Ureter (tissue), 1 donor: ENCODE measurements at regions not wholly inside any gene's neighbourhood (a gene's known extent, or its start where the extent isn't known, plus 50 kb on each side); places are given as distances from the start of the nearest gene placed in this dataset.

ENCODE experiments used
- DNase-seq: peaks from one replicate; pipeline ENCODE4 v3.0.0-alpha.2; 2020; ENCODE audit warnings: low spot score
- donor health status: DM: yes; HTN: yes; CAD: no.

- no peak for DNase-seq
Observed at GRCh38 chr1:82893712-82894470, 1093.2 kb downstream of the ADGRL2 start.

- DNase-seq, result no peak
Observed at GRCh38 chr1:82880506-82880905, 1079.8 kb downstream of the ADGRL2 start.

- no peak for DNase-seq
Observed at GRCh38 chr1:82879701-82880305, 1079.1 kb downstream of the ADGRL2 start.

GRCh38 chr1:82875170-82875569 is 1074.4 kb downstream of the ADGRL2 start:
- no peak for DNase-seq

- DNase-seq, result no peak
Observed at GRCh38 chr1:82874041-82874440, 1073.3 kb downstream of the ADGRL2 start.

GRCh38 chr1:82870332-82870731 is 1069.6 kb downstream of the ADGRL2 start:
- DNase-seq, result no peak

GRCh38 chr1:82867781-82868180 is 1067.0 kb downstream of the ADGRL2 start:
- no peak for DNase-seq

- DNase-seq, result no peak
Observed at GRCh38 chr1:82861749-82862148, 1061.0 kb downstream of the ADGRL2 start.

- no peak for DNase-seq
Observed at GRCh38 chr1:82858031-82858430, 1057.3 kb downstream of the ADGRL2 start.

- no peak for DNase-seq
Observed at GRCh38 chr1:82849460-82849859, 1048.7 kb downstream of the ADGRL2 start.

- no peak for DNase-seq
Observed at GRCh38 chr1:82848043-82848442, 1047.3 kb downstream of the ADGRL2 start.

GRCh38 chr1:82845866-82846265 is 1045.1 kb downstream of the ADGRL2 start:
- no peak for DNase-seq

- no peak for DNase-seq
Observed at GRCh38 chr1:82844911-82845827, 1044.4 kb downstream of the ADGRL2 start.

- DNase-seq, result no peak
Observed at GRCh38 chr1:82844447-82844846, 1043.7 kb downstream of the ADGRL2 start.

- no peak for DNase-seq
Observed at GRCh38 chr1:82843876-82844275, 1043.1 kb downstream of the ADGRL2 start.

GRCh38 chr1:82840192-82840591 is 1039.5 kb downstream of the ADGRL2 start:
- DNase-seq, result no peak

- DNase-seq, result no peak
Observed at GRCh38 chr1:82837766-82838465, 1037.2 kb downstream of the ADGRL2 start.

- no peak for DNase-seq
Observed at GRCh38 chr1:82836973-82837680, 1036.4 kb downstream of the ADGRL2 start.

- DNase-seq, result no peak
Observed at GRCh38 chr1:82836213-82836972, 1035.7 kb downstream of the ADGRL2 start.

GRCh38 chr1:82830690-82831380 is 1030.1 kb downstream of the ADGRL2 start:
- DNase-seq, result no peak
